CD14-positive monocyte (primary cell): ENCODE measurements at regions not wholly inside any gene's neighbourhood (a gene's known extent, or its start where the extent isn't known, plus 50 kb on each side); places are given as distances from the start of the nearest gene placed in this dataset.

Source experiments
- DNase-seq, 3 donors: peaks; one replicate each; pipeline ENCODE4 v3.0.0-alpha.2; 2011 to 2022
- H2AFZ ChIP-seq: 2 replicates; pipeline ENCODE4 v1.6.0; 2012; ENCODE audit warnings: mild to moderate bottlenecking, low read depth, low read length, inconsistent platforms; ENCODE audit not compliant: insufficient read depth, poor library complexity, severe bottlenecking
- H3K27ac ChIP-seq, 2 donors: 1 replicate in 1 of 2; 2 replicates in 1 of 2; pipeline ENCODE4 v1.5.1; 2012 to 2013; ENCODE audit warnings: low read length in 2 of 2, control low read depth in 1 of 2, inconsistent platforms in 1 of 2, low read depth in 1 of 2, mild to moderate bottlenecking in 1 of 2
- H3K27me3 ChIP-seq, 2 donors: one replicate each; pipeline versions ENCODE4 v1.6.0 to v1.6.1; 2011 to 2013; ENCODE audit warnings: low read length in 2 of 2; ENCODE audit not compliant: control insufficient read depth in 2 of 2, insufficient read depth in 2 of 2
- H3K36me3 ChIP-seq, 2 donors: replicated peaks in 1 of 2; 1 replicate in 1 of 2; 2 replicates in 1 of 2; pipeline versions ENCODE4 v1.5.1 to v1.6.1; 2012 to 2013; ENCODE audit warnings: low read length in 2 of 2, control low read depth in 1 of 2, inconsistent platforms in 1 of 2, mild to moderate bottlenecking in 1 of 2; ENCODE audit not compliant: insufficient read depth in 2 of 2, control insufficient read depth in 1 of 2
- H3K4me1 ChIP-seq, 2 donors: 1 replicate in 1 of 2; 2 replicates in 1 of 2; pipeline versions ENCODE4 v1.5.1 to v1.6.1; 2012 to 2013; ENCODE audit warnings: low read length in 2 of 2, control low read depth in 1 of 2, inconsistent platforms in 1 of 2, mild to moderate bottlenecking in 1 of 2, moderate library complexity in 1 of 2; ENCODE audit not compliant: insufficient read depth in 2 of 2, control insufficient read depth in 1 of 2
- H3K4me2 ChIP-seq: replicated peaks from 2 replicates; pipeline ENCODE3; 2012; ENCODE audit warnings: low read length, moderate library complexity, mild to moderate bottlenecking; ENCODE audit not compliant: poor library complexity, severe bottlenecking; ENCODE audit errors: extremely low read depth
- H3K4me3 ChIP-seq, 3 experiments: fragments of 200-600 bp in 1 of 3; sonication (generic) in 1 of 3; replicated peaks in 1 of 3; 1 replicate in 2 of 3; 2 replicates in 1 of 3; pipeline ENCODE4 v1.5.1; 2011 to 2013; ENCODE audit warnings: low read length in 3 of 3, mild to moderate bottlenecking in 3 of 3, control low read depth in 2 of 3, low read depth in 2 of 3, inconsistent platforms in 1 of 3, moderate library complexity in 1 of 3
- H3K79me2 ChIP-seq: 2 replicates; pipeline ENCODE4 v1.6.0; 2012; ENCODE audit warnings: mild to moderate bottlenecking, control low read depth, inconsistent platforms, low read length, moderate library complexity; ENCODE audit not compliant: insufficient read depth
- H3K9ac ChIP-seq: 2 replicates; pipeline ENCODE4 v1.6.0; 2017; ENCODE audit warnings: low read length, mild to moderate bottlenecking; ENCODE audit not compliant: insufficient read depth, poor library complexity, severe bottlenecking
- H3K9me3 ChIP-seq, 2 donors: replicated peaks in 1 of 2; 1 replicate in 1 of 2; 2 replicates in 1 of 2; pipeline versions ENCODE4 v1.5.1 to v1.6.1; 2012 to 2013; ENCODE audit warnings: low read length in 2 of 2, control low read depth in 1 of 2; ENCODE audit not compliant: control insufficient read depth in 1 of 2, insufficient read depth in 1 of 2
- H4K20me1 ChIP-seq: 2 replicates; pipeline ENCODE4 v1.6.0; 2012; ENCODE audit warnings: mild to moderate bottlenecking, low read length, control low read depth, moderate library complexity; ENCODE audit not compliant: insufficient read depth
- H3K27ac Mint-ChIP-seq, 7 donors: one replicate each; pipeline ENCODE4 v1.8.0; 2020; ENCODE audit warnings: mild to moderate bottlenecking in 7 of 7, mixed read lengths in 7 of 7, moderate library complexity in 6 of 7, inconsistent platforms in 2 of 7
- H3K27me3 Mint-ChIP-seq, 3 donors: one replicate each; pipeline ENCODE4 v1.8.0; 2021 to 2022; ENCODE audit warnings: low read depth in 3 of 3, mild to moderate bottlenecking in 3 of 3, mixed read lengths in 3 of 3, moderate library complexity in 3 of 3, inconsistent platforms in 1 of 3
- H3K36me3 Mint-ChIP-seq, 2 donors: one replicate each; pipeline ENCODE4 v1.8.0; 2020; ENCODE audit warnings: mixed read lengths in 2 of 2, inconsistent platforms in 1 of 2, mild to moderate bottlenecking in 1 of 2
- H3K4me1 Mint-ChIP-seq: one replicate; pipeline ENCODE4 v1.8.0; 2020; ENCODE audit warnings: mild to moderate bottlenecking, mixed read lengths
- H3K4me3 Mint-ChIP-seq, 2 donors: one replicate each; pipeline ENCODE4 v1.8.0; 2020; ENCODE audit warnings: mild to moderate bottlenecking in 2 of 2, mixed read lengths in 2 of 2, moderate library complexity in 1 of 2
- H3K9me3 Mint-ChIP-seq, 7 donors: one replicate each; pipeline ENCODE4 v1.8.0; 2020 to 2022; ENCODE audit warnings: mixed read lengths in 7 of 7, mild to moderate bottlenecking in 6 of 7, moderate library complexity in 6 of 7, inconsistent platforms in 2 of 7
- WGBS: methylation state at CpG from one replicate; pipeline ENCODE4 v1.1.5; 2013; ENCODE audit warnings: missing lambda C conversion rate; ENCODE audit not compliant: insufficient coverage; 5-methylcytosine and 5-hydroxymethylcytosine counted together
- intact Hi-C, 2 donors: fragments of 100-400 bp; cut with micrococcal nuclease; formaldehyde crosslinking; loops; one replicate each; pipeline versions ENCODE4 v1.15.0 to v1.15.1; 2023
- TF ChIP-seq, protein P1 (sequence below): fragments of 200-600 bp; IDR thresholded peaks from one replicate; pipeline ENCODE4 v1.8.0; 2022; ENCODE audit warnings: antibody characterized with exemption, mild to moderate bottlenecking

DNA sequence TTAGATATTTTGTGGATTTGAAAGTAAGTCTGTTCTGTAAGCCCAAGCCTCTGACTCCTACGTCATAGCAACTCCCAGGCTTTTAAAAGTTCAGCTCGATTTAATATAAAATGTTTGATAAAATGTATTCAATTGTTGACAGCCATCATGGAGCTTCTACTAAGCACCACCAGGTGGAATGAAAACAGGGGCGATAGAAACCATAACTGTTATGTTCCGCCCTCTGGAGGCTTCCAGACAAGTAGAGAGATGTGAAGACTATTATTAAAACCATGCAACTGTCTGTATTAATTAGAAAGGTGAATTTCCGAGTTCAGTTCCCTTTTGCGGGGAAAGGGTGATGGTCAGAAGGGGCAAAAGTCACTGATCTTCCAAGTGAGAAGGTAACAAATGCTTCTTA, 292.2 kb downstream of the NR2F2 start:
- no peak for DNase-seq
- peaks cover 7 to 10% (median 9%) of the 10 kb centered on the region in 3 donors for H3K27me3 Mint-ChIP-seq

DNA sequence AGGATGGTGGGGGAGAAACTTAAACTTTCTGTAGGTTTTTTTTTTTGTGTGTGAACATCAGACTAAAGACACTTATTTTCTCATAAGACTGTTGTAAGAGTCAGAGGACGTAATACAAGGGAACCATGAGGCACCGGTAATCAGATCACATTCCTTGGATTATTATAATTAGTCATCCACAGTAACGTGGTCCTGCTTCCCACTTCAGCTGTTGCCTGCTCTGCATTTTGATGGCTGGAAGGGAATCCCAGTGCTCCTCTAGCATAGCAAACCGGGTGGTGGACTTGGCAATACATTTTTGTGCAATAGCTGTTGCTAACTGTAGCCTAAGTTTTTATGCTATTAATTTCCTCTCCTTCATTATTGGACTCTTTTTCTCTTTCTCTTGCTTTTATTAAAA, 294.8 kb downstream of the NR2F2 start:
- Mint-ChIP-seq H3K27me3 (peaks cover 1 to 9% (median 4%) of the 10 kb centered on the region in 3 donors), H3K27ac (no peak overlapping the region), H3K9me3 (no peaks in the 10 kb centered on the region), H3K36me3 (no peaks in the 10 kb centered on the region), H3K4me3 (no peak overlapping the region), H3K4me1 (no peaks in the 10 kb centered on the region)
- Histone ChIP-seq H3K4me2 (no peak overlapping the region), H3K4me3 (no peak overlapping the region), H3K27ac (no peak overlapping the region), H3K4me1 (no peaks in the 10 kb centered on the region), H3K27me3 (peaks cover 0 to 2% of the 10 kb centered on the region in 2 donors), H4K20me1 (no peaks in the 10 kb centered on the region), H3K9me3 (no peaks in the 10 kb centered on the region), H3K9ac (no peak overlapping the region), H2AFZ (no peak overlapping the region), H3K79me2 (no peaks in the 10 kb centered on the region), H3K36me3 (no peaks in the 10 kb centered on the region)
- TF ChIP-seq, protein P1, sequence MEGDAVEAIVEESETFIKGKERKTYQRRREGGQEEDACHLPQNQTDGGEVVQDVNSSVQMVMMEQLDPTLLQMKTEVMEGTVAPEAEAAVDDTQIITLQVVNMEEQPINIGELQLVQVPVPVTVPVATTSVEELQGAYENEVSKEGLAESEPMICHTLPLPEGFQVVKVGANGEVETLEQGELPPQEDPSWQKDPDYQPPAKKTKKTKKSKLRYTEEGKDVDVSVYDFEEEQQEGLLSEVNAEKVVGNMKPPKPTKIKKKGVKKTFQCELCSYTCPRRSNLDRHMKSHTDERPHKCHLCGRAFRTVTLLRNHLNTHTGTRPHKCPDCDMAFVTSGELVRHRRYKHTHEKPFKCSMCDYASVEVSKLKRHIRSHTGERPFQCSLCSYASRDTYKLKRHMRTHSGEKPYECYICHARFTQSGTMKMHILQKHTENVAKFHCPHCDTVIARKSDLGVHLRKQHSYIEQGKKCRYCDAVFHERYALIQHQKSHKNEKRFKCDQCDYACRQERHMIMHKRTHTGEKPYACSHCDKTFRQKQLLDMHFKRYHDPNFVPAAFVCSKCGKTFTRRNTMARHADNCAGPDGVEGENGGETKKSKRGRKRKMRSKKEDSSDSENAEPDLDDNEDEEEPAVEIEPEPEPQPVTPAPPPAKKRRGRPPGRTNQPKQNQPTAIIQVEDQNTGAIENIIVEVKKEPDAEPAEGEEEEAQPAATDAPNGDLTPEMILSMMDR, result no peak
- intact Hi-C loops, result no loop called here
- no peak for DNase-seq
- no CpG with 5 or more reads among the region's 4 CpGs for WGBS

More for the DNA sequence above, 292.2 kb downstream of the NR2F2 start:
- Histone ChIP-seq H3K9me3 (no peaks in the 10 kb centered on the region), H3K4me3 (no peak overlapping the region), H3K36me3 (no peaks in the 10 kb centered on the region), H3K27ac (no peak overlapping the region), H3K4me1 (no peaks in the 10 kb centered on the region), H2AFZ (no peak overlapping the region), H3K27me3 (peaks cover 4 to 15% of the 10 kb centered on the region in 2 donors), H4K20me1 (no peaks in the 10 kb centered on the region), H3K9ac (no peak overlapping the region), H3K79me2 (no peaks in the 10 kb centered on the region), H3K4me2 (no peak overlapping the region)
- no peak overlapping the region for H3K4me3 Mint-ChIP-seq
- intact Hi-C loops, result no loop called here
- H3K4me1 Mint-ChIP-seq, result no peaks in the 10 kb centered on the region
- no peak overlapping the region for H3K27ac Mint-ChIP-seq
- WGBS, result 96% methylated on average over 3 of the region's 6 CpGs
- H3K9me3 Mint-ChIP-seq, result peaks cover 0 to 3% (median 0%) of the 10 kb centered on the region in 7 donors
- TF ChIP-seq, protein P1, result no peak
- no peaks in the 10 kb centered on the region for H3K36me3 Mint-ChIP-seq
